NOMO-1 treated with DMSO at 0.1 percent for 48 hours (cell line): ENCODE measurements at regions not wholly inside any gene's neighbourhood (a gene's known extent, or its start where the extent isn't known, plus 50 kb on each side); places are given as distances from the start of the nearest gene placed in this dataset.
A peak's percentile ranks its signal among the peaks of the same experiment; 100 is the strongest.

ENCODE experiments used
- DNase-seq: peaks from one replicate; lab custom pipeline; 2025; ENCODE audit not compliant: unreplicated experiment; lab: John Stamatoyannopoulos, UW

GRCh38 chr3:188026191-188026968, 127.6 kb upstream of the LPP start:
- DNase-seq, result no peak

GRCh38 chr3:188031121-188031520, 122.8 kb upstream of the LPP start:
- DNase-seq, result no peak

- DNase-seq, result no peak
These were observed 119.0 kb upstream of the LPP start for GRCh38 chr3:188034989-188035388.

- peak; percentile 46 for DNase-seq
These were observed 117.4 kb upstream of the LPP start for GRCh38 chr3:188036375-188037194.

- DNase-seq, result no peak
These were observed 116.7 kb upstream of the LPP start for GRCh38 chr3:188037195-188037718.

- DNase-seq, result no peak
These were observed 115.9 kb upstream of the LPP start for GRCh38 chr3:188037965-188038581.

GRCh38 chr3:188041193-188041592, 112.8 kb upstream of the LPP start:
- DNase-seq, result no peak

GRCh38 chr3:188041895-188042294, 112.1 kb upstream of the LPP start:
- no peak for DNase-seq

GRCh38 chr3:188042466-188042865, 111.5 kb upstream of the LPP start:
- DNase-seq, result no peak

GRCh38 chr3:188043891-188044290, 110.1 kb upstream of the LPP start:
- DNase-seq, result no peak

- no peak for DNase-seq
These were observed 107.3 kb upstream of the LPP start for GRCh38 chr3:188046561-188047211.

GRCh38 chr3:188047536-188047935, 106.4 kb upstream of the LPP start:
- DNase-seq, result no peak

- DNase-seq, result no peak
These were observed 104.1 kb upstream of the LPP start for GRCh38 chr3:188049606-188050530.

- DNase-seq, result no peak
These were observed 102.2 kb upstream of the LPP start for GRCh38 chr3:188051801-188052168.

- no peak for DNase-seq
These were observed 101.6 kb upstream of the LPP start for GRCh38 chr3:188052169-188053035.

GRCh38 chr3:188053036-188053340, 101.0 kb upstream of the LPP start:
- DNase-seq, result no peak

GRCh38 chr3:188053710-188054380, 100.1 kb upstream of the LPP start:
- DNase-seq, result no peak

- no peak for DNase-seq
These were observed 99.4 kb upstream of the LPP start for GRCh38 chr3:188054541-188054940.

- DNase-seq, result no peak
These were observed 98.6 kb upstream of the LPP start for GRCh38 chr3:188055388-188055787.
